H9 (cell line): ENCODE measurements at regions not wholly inside any gene's neighbourhood (a gene's known extent, or its start where the extent isn't known, plus 50 kb on each side); places are given as distances from the start of the nearest gene placed in this dataset.

ENCODE experiments used
- DNase-seq: peaks from one replicate; pipeline ENCODE4 v3.0.0-alpha.2; 2017
- H2AFZ ChIP-seq: one replicate; pipeline ENCODE4 v1.6.1; 2013; ENCODE audit warnings: mild to moderate bottlenecking, low read length, control low read depth, moderate library complexity
- H2AK5ac ChIP-seq: 2 replicates; pipeline ENCODE4 v1.6.1; 2013; ENCODE audit warnings: low read length, control low read depth, mixed read lengths; ENCODE audit not compliant: insufficient read length
- H2BK120ac ChIP-seq: one replicate; pipeline ENCODE4 v1.6.1; 2013; ENCODE audit warnings: low read depth, mild to moderate bottlenecking, low read length, control low read depth, inconsistent platforms; ENCODE audit not compliant: poor library complexity, severe bottlenecking
- H2BK12ac ChIP-seq: 2 replicates; pipeline ENCODE4 v1.6.1; 2013; ENCODE audit warnings: low read length, control low read depth, mixed read lengths, low read depth; ENCODE audit not compliant: insufficient read length
- H2BK15ac ChIP-seq: 2 replicates; pipeline ENCODE4 v1.6.1; 2013; ENCODE audit warnings: low read depth, low read length, control low read depth
- H2BK20ac ChIP-seq: one replicate; pipeline ENCODE4 v1.6.1; 2013; ENCODE audit warnings: low read depth, mild to moderate bottlenecking, low read length, control low read depth, inconsistent platforms; ENCODE audit not compliant: poor library complexity, severe bottlenecking
- H2BK5ac ChIP-seq: 2 replicates; pipeline ENCODE4 v1.6.1; 2013; ENCODE audit warnings: low read length, control low read depth, mixed read lengths; ENCODE audit not compliant: insufficient read length
- H3K14ac ChIP-seq: 2 replicates; pipeline ENCODE4 v1.6.1; 2013; ENCODE audit warnings: low read length, control low read depth; ENCODE audit not compliant: insufficient read depth
- H3K18ac ChIP-seq: 2 replicates; pipeline ENCODE4 v1.6.1; 2013; ENCODE audit warnings: low read depth, mild to moderate bottlenecking, mixed read lengths, low read length, control low read depth; ENCODE audit not compliant: insufficient read length
- H3K23ac ChIP-seq: 2 replicates; pipeline ENCODE4 v1.6.1; 2013; ENCODE audit warnings: low read length, control low read depth, mixed read lengths, low read depth; ENCODE audit not compliant: insufficient read length
- H3K23me2 ChIP-seq: 2 replicates; pipeline ENCODE4 v1.6.1; 2013; ENCODE audit warnings: low read depth, mild to moderate bottlenecking, mixed read lengths, low read length, control low read depth; ENCODE audit not compliant: insufficient read length, poor library complexity, severe bottlenecking
- H3K27ac ChIP-seq: 2 replicates; pipeline ENCODE4 v1.5.1; 2013; ENCODE audit warnings: low read length, control low read depth, mixed read lengths, low read depth; ENCODE audit not compliant: insufficient read length
- H3K27me3 ChIP-seq: 2 replicates; pipeline ENCODE4 v1.6.1; 2013; ENCODE audit warnings: low read length, control low read depth, inconsistent platforms; ENCODE audit not compliant: insufficient read depth
- H3K4ac ChIP-seq: 2 replicates; pipeline ENCODE4 v1.6.1; 2013; ENCODE audit warnings: low read depth, mild to moderate bottlenecking, control low read depth, inconsistent platforms, low read length, moderate library complexity
- H3K4me1 ChIP-seq: 2 replicates; pipeline ENCODE4 v1.6.1; 2013; ENCODE audit warnings: low read length, control low read depth, inconsistent platforms; ENCODE audit not compliant: insufficient read depth
- H3K4me2 ChIP-seq: 2 replicates; pipeline ENCODE4 v1.6.1; 2013; ENCODE audit warnings: low read length, control low read depth, mixed read lengths; ENCODE audit not compliant: insufficient read length, insufficient read depth
- H3K56ac ChIP-seq: 2 replicates; pipeline ENCODE4 v1.6.1; 2013; ENCODE audit warnings: low read depth, mild to moderate bottlenecking, mixed read lengths, low read length, control low read depth; ENCODE audit not compliant: insufficient read length
- H3K79me1 ChIP-seq: 2 replicates; pipeline ENCODE4 v1.6.1; 2013; ENCODE audit warnings: low read depth, mild to moderate bottlenecking, moderate library complexity, low read length, control low read depth, inconsistent platforms; ENCODE audit not compliant: insufficient read depth, poor library complexity, severe bottlenecking
- H3K79me2 ChIP-seq: 2 replicates; pipeline ENCODE4 v1.6.1; 2013; ENCODE audit warnings: low read length, control low read depth, inconsistent platforms; ENCODE audit not compliant: insufficient read depth
- H3K9ac ChIP-seq: 2 replicates; pipeline ENCODE4 v1.6.1; 2013; ENCODE audit warnings: low read length, control low read depth, mixed read lengths; ENCODE audit not compliant: insufficient read length; ENCODE audit errors: extremely low read depth
- H3K9me3 ChIP-seq: one replicate; pipeline ENCODE4 v1.6.1; 2013; ENCODE audit warnings: low read depth, low read length, inconsistent platforms; ENCODE audit not compliant: control insufficient read depth
- H3T11ph ChIP-seq: one replicate; pipeline ENCODE4 v1.6.1; 2013; ENCODE audit warnings: mild to moderate bottlenecking, low read length, control low read depth, inconsistent platforms
- H4K20me1 ChIP-seq: one replicate; pipeline ENCODE4 v1.6.1; 2013; ENCODE audit not compliant: control insufficient read depth, insufficient read length, insufficient read depth
- H4K5ac ChIP-seq: 2 replicates; pipeline ENCODE4 v1.6.1; 2013; ENCODE audit warnings: low read depth, mild to moderate bottlenecking, mixed read lengths, low read length, control low read depth; ENCODE audit not compliant: insufficient read length
- H4K8ac ChIP-seq: replicated peaks from 2 replicates; pipeline ENCODE4 v1.6.1; 2013; ENCODE audit warnings: low read length, control low read depth, mixed read lengths, low read depth; ENCODE audit not compliant: insufficient read length
- H4K91ac ChIP-seq: 2 replicates; pipeline ENCODE4 v1.6.1; 2013; ENCODE audit warnings: low read depth, mild to moderate bottlenecking, moderate library complexity, mixed read lengths, low read length, control low read depth; ENCODE audit not compliant: insufficient read length
- H3K27ac Mint-ChIP-seq, 3 experiments: 2 replicates in 2 of 3; 3 replicates in 1 of 3; pipeline ENCODE4 v1.8.0; 2020 to 2021; ENCODE audit warnings: mixed read lengths in 3 of 3, mild to moderate bottlenecking in 1 of 3, moderate library complexity in 1 of 3
- H3K27me3 Mint-ChIP-seq: 2 replicates; pipeline ENCODE4 v1.8.0; 2021; ENCODE audit warnings: low read depth, mild to moderate bottlenecking, moderate library complexity, mixed read lengths
- H3K36me3 Mint-ChIP-seq, 3 experiments: 2 replicates in 2 of 3; 3 replicates in 1 of 3; pipeline ENCODE4 v1.8.0; 2020 to 2021; ENCODE audit warnings: low read depth in 3 of 3, mixed read lengths in 3 of 3; ENCODE audit not compliant: insufficient read depth in 1 of 3
- H3K4me1 Mint-ChIP-seq, 2 experiments: 2 replicates each; pipeline ENCODE4 v1.8.0; 2020; ENCODE audit warnings: mixed read lengths in 2 of 2
- H3K4me3 Mint-ChIP-seq, 2 experiments: 2 replicates in 1 of 2; 3 replicates in 1 of 2; pipeline ENCODE4 v1.8.0; 2020 to 2021; ENCODE audit warnings: mild to moderate bottlenecking in 2 of 2, mixed read lengths in 2 of 2, moderate library complexity in 1 of 2
- H3K9me3 Mint-ChIP-seq, 2 experiments: 2 replicates in 1 of 2; 3 replicates in 1 of 2; pipeline ENCODE4 v1.8.0; 2020; ENCODE audit warnings: mild to moderate bottlenecking in 2 of 2, mixed read lengths in 2 of 2, moderate library complexity in 1 of 2
- WGBS: extraction: QIAGEN DNeasy Blood & Tissue Kit; methylation state at CpG from one replicate; pipeline ENCODE4 v1.1.7; 2013; ENCODE audit warnings: missing lambda C conversion rate, low lambda C conversion rate, mixed read lengths; ENCODE audit not compliant: insufficient read length; ENCODE audit errors: extremely low coverage; 5-methylcytosine and 5-hydroxymethylcytosine counted together
- TF ChIP-seq, protein P1 (sequence below): fragments of 200-600 bp; sonication (generic); conservative IDR thresholded peaks from 3 replicates; pipeline ENCODE4 v1.8.0; 2021; ENCODE audit warnings: antibody characterized with exemption, mild to moderate bottlenecking

DNA sequence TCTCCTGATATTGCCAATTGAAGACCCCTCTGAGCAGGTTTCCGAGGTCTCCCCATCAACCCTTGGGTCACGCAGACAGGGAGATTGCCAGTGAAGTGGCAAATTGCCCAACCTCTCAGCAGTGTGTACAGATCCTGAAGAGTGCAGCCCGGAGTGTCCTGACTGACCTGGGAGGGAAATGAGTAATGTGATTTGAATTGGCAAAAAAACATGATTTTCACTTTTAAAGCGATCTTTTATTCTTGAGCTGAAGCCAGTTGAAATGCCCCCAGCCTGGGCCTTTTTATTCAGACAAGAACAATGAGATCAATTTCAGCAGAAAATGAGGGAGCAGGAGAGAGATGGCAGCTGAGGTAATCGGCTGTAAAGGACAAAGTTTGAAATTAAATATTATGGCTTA, 401.8 kb downstream of the RAPGEF2 start:
- no peak overlapping the region for H2BK15ac ChIP-seq
- no peak overlapping the region for H4K5ac ChIP-seq
- H3K14ac ChIP-seq = no peak overlapping the region
- H3K27ac ChIP-seq = no peak overlapping the region
- DNase-seq = no peak
- H2AFZ ChIP-seq = peak overlapping the region; percentile 59
- H2BK5ac ChIP-seq = no peak overlapping the region
- no peaks in the 10 kb centered on the region for H3K27me3 Mint-ChIP-seq
- H4K8ac ChIP-seq = no peak overlapping the region
- H2BK12ac ChIP-seq = no peak overlapping the region
- H3K4me1 ChIP-seq = peaks cover 2% of the 10 kb centered on the region; the same call in 1 of the 2 replicates
- H2BK20ac ChIP-seq = no peak overlapping the region
- no peaks in the 10 kb centered on the region for H3K9me3 ChIP-seq
- H2AK5ac ChIP-seq = no peak overlapping the region
- TF ChIP-seq, protein P1, sequence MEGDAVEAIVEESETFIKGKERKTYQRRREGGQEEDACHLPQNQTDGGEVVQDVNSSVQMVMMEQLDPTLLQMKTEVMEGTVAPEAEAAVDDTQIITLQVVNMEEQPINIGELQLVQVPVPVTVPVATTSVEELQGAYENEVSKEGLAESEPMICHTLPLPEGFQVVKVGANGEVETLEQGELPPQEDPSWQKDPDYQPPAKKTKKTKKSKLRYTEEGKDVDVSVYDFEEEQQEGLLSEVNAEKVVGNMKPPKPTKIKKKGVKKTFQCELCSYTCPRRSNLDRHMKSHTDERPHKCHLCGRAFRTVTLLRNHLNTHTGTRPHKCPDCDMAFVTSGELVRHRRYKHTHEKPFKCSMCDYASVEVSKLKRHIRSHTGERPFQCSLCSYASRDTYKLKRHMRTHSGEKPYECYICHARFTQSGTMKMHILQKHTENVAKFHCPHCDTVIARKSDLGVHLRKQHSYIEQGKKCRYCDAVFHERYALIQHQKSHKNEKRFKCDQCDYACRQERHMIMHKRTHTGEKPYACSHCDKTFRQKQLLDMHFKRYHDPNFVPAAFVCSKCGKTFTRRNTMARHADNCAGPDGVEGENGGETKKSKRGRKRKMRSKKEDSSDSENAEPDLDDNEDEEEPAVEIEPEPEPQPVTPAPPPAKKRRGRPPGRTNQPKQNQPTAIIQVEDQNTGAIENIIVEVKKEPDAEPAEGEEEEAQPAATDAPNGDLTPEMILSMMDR = no peak
- no peak overlapping the region for H4K91ac ChIP-seq
- peak overlapping the region in 1 of 3 experiments; percentile 70; a peak in 1 of 7 replicates for H3K27ac Mint-ChIP-seq
- no peaks in the 10 kb centered on the region for H3K36me3 Mint-ChIP-seq
- no CpG with 5 or more reads among the region's 5 CpGs for WGBS
- no peak overlapping the region for H3K23ac ChIP-seq
- H3K79me2 ChIP-seq = no peaks in the 10 kb centered on the region
- H3K4ac ChIP-seq = no peak overlapping the region
- H3K4me2 ChIP-seq = no peak overlapping the region
- H3K9me3 Mint-ChIP-seq = no peaks in the 10 kb centered on the region
- H3K18ac ChIP-seq = no peak overlapping the region
- H3K79me1 ChIP-seq = no peaks in the 10 kb centered on the region
- no peaks in the 10 kb centered on the region for H3K23me2 ChIP-seq
- no peaks in the 10 kb centered on the region for H3K27me3 ChIP-seq
- H2BK120ac ChIP-seq = no peak overlapping the region
- peak overlapping the region; percentile 45 for H3T11ph ChIP-seq
- H3K56ac ChIP-seq = no peak overlapping the region
- H3K4me1 Mint-ChIP-seq = peaks cover 39 to 47% of the 10 kb centered on the region in 2 experiments
- no peaks in the 10 kb centered on the region for H4K20me1 ChIP-seq
- no peak overlapping the region for H3K9ac ChIP-seq
- H3K4me3 Mint-ChIP-seq = no peak overlapping the region
